Cerebellar cortex (tissue), 1 donor: ENCODE measurements at regions not wholly inside any gene's neighbourhood (a gene's known extent, or its start where the extent isn't known, plus 50 kb on each side); places are given as distances from the start of the nearest gene placed in this dataset.
"Not testable (repeated sequence)": the region's sequence is repeated elsewhere in the genome, so short reads cannot be mapped to it uniquely, and the experiment has no call there.

ENCODE experiments used
- DNase-seq: peaks from one replicate; pipeline ENCODE4 v3.0.0-alpha.2; 2015; ENCODE audit warnings: low spot score

DNA sequence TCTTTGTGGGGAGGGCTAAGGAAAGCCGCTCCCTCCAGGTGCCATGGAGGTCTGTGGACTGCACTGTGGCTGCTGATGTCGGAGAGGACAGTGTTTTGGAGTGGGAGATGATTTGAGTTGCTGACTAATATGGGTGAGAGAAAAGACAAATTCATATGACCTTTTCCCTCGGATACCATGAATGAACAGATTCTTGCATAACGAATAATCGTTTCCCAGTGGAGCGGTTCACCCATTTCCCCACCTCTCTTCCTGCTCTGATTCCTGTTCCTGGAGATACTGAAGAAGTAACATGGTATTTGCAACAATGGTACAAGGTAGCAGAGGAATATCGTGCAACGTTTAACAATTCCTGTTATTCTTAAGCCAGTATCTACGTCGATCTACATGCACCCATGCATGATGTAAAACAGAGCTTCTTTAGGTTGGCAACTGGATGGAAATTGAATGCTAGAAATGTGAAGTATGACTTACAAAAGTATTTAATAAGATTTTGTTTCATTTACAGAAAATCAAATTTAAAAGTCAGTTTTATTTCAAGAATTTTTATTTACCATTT lies 227.1 kb downstream of the TOMM20 start:
- DNase-seq: no peak

DNA sequence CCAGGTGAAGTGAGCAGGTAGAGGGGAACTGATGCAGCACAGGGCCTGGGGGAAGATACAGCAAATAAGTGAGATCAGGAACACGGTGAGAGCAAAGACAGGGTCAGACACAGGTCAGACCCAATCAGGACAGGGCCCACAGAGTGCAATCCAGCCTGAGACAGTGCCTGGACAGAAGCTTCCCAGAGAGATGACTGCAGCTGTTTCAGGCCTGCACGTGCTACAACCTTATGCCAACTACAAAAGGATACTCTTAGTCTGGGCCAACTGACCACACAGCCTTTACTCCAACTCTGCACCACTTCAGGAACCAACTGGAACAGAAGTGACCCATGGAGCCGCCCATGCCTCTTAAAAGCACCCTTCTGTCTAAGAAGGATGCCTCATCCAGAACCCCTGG lies 228.0 kb downstream of the TOMM20 start:
- no peak for DNase-seq

GRCh38 chr1:234899730-234900072 lies 228.9 kb downstream of the TOMM20 start:
- no peak for DNase-seq

GRCh38 chr1:234899041-234899729 lies 229.5 kb downstream of the TOMM20 start:
- DNase-seq: peak; percentile 48

GRCh38 chr1:234898455-234899033 lies 230.1 kb downstream of the TOMM20 start:
- DNase-seq: no peak

DNA sequence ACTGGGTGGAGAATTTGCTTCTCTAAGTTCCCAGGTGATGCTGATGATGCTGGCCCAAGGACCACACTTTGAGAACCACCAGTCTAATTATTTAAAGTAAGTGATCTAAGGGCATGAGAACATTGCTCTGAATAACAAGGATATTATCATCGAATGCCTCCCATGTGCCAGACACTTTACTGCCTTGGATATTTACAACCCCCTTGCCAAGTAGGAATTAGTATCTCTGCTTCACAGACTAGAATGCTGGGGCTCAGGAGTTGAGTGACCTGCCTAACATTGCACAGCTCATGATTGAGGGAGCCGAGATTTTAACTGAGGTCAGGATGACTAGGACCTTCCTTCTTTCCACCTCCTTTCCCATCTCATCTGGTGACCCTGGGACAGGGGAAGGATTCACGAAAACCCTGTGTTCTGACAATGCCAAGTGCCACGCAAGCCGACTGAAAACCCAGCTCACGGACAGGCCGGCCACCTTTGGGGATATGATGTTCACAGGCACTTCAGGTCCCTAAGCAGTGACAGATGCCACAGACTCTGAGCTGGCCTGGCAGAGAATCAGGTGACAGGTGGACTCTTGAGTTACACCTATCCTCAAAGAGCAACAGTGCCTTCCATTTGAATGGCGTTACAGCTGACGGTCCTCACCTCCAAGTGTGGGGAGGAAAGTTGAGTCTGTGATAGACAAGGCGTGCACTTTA lies 230.7 kb downstream of the TOMM20 start:
- DNase-seq: peak; percentile 71

DNA sequence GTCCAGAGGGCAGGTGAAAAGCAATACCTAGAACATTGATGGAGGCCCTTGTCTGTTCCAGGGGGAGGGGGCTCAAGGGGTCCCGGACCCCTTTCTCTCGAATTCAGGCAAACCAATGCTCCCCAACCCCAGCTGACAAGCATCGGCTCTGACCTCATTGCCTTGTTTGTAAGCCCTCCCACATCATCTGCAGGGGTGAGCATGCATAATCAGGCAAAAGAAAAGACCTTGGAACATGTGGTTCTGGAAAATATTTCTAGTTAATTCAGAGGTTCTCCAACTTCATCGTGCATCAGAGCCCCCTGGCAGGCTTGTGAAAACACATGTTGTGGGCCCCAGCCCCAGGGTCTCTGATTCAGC lies 231.3 kb downstream of the TOMM20 start:
- no peak for DNase-seq

DNA sequence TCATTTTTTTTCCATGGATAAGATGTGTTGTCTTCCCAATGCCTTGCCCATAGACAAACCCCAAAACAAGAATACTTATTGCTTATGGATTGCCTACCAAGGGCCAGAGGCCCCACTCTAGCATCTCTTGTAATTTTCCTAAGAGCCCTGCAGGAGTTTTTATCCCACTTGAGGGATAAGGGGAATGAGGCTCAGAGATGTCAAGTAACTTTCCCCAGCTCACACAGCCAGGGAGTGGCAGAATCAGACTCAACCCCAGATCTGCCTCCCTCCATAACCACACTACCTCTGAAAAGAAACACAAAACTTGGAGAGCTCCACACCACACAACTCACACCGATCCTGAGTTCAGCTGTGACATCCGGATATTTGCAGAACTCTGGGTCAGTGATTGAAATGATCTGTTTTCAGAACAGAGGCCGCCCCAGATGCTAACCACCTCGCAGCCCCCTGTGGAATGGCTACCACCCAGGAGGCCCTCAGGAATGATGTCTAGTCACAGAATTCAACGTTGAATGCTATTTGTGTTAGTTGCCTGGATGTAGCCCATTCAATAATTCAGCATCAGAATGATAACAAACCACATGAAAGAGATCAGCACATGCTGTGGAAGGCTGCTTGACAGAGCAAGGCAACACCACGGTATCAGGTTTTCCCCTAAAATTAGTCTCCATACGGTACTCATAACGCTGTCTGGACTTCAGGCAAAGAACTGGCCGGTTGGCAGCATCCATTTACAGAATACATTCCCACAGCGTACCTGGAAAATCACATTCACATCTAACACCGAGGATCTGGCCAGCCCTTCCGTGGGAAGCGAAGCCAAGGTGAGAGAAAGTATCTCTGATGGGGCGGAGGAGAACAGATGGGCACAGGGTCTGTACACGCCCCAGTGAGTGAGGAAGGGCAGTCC lies 231.9 kb downstream of the TOMM20 start:
- peak; percentile 58 for DNase-seq

GRCh38 chr1:234893725-234894630 lies 234.7 kb downstream of the TOMM20 start:
- DNase-seq: no peak

DNA sequence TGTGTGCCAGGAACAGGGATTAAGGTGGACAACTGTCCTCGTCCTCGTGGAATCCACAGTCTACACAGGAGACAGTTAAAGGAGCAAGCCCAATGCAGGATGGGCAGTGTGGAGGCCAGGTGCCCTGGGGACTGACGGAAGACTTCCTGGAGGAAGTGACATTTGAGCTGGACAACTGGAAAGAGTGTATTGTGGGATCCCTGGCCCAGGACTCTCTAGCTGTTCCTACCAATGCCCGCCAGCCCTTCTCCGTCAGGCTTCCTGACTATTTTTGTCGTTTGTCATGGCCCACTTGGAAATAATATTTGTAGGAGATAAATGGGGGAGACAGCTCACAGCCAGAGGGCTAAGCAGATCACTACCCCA lies 235.3 kb downstream of the TOMM20 start:
- DNase-seq: no peak

GRCh38 chr1:234892642-234893041 lies 236.0 kb downstream of the TOMM20 start:
- no peak for DNase-seq

DNA sequence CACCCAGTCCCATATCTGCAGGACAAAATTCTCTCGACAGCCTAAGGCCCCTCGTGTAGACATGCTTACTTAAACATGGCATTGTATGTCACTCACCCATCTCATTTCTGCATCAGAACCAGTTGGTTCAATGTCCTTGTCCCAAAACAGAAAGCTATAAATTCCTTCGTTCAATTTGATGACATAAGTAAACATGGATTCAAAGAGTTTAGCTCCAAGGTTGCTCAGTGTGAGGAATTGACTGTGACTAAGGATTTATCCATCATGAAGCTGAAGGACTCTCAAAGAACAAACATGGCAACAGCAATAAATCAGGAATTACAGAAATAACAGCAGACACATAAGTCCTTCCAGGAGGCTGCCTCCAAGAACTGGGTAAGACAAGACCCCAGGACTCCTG lies 237.2 kb downstream of the TOMM20 start:
- no peak for DNase-seq

DNA sequence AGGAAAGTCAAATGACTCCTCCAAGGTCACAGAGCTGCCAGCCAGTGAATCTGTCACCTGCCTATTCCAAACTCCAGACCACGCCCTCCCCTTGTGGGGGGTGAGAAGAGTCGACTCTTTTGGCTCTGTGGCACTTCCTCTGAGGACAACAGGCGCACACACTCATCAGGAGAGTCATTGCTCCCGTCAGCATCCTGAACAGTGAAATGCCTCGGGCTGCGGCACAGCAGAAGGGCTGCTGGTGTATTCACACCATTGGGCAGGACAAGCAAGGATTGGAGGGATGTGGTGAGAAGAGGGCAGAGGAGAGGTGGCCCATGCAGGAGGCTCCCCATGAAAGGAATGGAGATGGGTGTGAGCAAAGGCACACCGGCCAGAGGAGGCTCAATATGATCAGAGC lies 239.0 kb downstream of the TOMM20 start:
- no peak for DNase-seq

- not testable (repeated sequence) for DNase-seq
These were observed 240.4 kb downstream of the TOMM20 start for GRCh38 chr1:234888247-234888646.

GRCh38 chr1:234887016-234887900 lies 241.4 kb downstream of the TOMM20 start:
- DNase-seq: no peak

DNA sequence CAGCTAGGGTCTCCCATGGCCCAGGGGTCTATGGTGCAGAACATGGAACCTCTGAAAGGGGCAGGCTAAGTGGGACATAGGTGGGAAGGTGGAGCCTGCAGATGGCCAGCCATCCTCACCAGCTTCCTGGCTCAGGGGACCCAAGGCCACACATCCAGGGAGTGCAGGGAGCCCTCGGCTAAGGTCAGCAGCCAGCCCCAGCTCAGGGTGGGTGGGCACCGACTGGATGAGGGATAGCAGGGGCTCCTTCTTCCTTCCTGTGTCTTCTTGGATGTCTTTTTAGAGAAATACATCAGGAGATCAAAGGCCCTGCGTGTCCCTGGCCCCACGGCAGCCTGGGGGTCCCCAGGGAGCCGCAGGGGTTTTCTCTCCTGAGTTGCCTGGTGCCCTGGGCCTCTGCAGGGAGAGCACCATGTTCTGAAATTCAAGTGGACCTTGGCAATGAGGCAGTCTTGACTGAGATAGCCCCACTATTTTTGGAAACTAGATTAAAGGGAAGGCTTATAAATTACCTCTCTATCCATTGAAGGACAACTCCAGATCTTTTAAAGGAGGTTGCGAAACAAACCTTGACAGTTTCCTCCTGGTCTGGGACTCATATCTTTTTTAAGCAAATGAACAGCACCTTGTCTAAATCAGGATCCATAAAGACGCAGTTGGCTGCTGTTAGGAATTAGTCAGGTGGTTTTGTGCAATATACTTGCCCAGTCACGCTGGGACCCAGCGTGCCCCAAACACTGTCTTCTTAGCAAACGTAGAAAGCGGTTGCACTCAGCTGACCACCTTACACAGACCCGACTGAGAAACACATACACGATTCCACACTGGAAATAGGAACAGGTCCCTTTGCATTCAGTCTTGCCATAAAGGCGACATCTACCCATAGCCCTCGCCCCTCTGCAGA lies 242.3 kb downstream of the TOMM20 start:
- DNase-seq: no peak

- no peak for DNase-seq
These were observed 243.0 kb downstream of the TOMM20 start for GRCh38 chr1:234885601-234886000.

DNA sequence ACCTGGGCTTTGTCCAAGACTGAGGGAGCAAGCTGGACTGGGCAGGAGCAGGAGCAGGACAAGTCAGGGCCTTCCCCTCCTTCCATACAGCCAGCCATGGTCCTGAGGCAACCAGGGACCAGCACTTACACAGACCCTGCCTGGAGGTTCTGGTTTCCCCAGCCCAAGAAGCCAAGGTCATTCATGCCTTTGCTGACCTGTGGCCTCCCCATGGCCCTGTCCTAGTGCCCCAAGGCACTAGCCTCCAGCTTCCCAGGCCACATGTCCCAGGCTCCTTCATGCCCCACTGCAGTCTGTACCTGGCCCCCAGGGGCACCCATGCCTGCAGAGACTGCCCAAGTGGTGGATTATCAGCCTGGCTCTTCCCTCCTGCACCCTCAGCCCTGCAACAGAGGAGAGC lies 243.9 kb downstream of the TOMM20 start:
- no peak for DNase-seq

DNA sequence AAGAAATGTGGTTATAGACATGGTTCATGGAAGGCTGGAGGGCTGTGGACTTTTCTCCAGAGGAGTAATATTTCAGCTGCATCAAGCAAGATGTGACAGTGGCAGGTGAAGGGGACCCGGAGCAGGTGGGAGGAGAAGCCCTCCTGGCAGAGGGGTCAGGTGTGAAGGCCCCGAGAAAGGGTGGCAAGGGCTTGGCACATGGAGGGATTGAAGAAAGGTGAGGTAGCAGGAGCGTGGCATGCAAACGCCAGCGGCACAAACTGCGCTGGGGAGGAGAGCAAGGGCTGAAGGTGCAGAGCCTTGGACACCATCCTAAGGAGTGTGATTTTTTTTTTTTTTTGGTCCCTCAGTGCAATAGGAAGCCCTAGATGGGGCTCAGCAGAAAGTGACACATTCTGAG lies 244.6 kb downstream of the TOMM20 start:
- DNase-seq: no peak
